HT-29 (cell line): ENCODE measurements at regions not wholly inside any gene's neighbourhood (a gene's known extent, or its start where the extent isn't known, plus 50 kb on each side); places are given as distances from the start of the nearest gene placed in this dataset.

Experiments
- DNase-seq: peaks from one replicate; pipeline ENCODE4 v3.0.0-alpha.2; 2015; ENCODE audit warnings: low spot score

DNA sequence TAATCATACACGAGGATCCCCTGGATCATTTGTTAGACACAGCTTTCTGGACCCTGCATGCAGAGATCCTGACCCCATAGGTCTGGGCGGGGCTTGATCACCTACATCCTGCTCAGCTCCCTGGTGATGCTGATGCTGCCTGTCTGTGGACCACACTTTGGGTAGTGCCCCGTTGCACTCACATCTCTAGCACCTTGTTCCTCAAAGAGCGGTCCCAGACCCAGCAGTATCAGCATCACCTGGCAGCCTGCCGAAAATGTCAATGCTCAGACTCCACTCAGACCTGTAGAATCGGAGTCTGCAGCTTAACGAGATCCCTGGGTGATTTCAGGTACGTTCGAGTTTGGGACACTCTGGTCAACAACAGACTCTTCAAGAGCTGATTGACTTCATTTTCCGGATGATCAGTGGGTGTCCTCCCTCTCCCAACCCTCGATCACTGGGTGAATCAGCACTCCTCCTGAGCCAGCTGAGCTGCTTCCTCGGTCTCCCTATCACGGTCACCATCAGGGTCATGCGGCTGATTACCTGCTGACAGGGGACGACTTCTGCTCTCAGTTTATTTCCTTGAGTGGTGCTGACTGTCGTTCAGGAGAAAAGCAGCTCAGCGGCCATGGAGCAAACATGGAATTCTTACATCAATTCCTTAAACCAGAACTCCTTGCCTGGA lies 150.6 kb upstream of the RAB12 start:
- no peak for DNase-seq

DNA sequence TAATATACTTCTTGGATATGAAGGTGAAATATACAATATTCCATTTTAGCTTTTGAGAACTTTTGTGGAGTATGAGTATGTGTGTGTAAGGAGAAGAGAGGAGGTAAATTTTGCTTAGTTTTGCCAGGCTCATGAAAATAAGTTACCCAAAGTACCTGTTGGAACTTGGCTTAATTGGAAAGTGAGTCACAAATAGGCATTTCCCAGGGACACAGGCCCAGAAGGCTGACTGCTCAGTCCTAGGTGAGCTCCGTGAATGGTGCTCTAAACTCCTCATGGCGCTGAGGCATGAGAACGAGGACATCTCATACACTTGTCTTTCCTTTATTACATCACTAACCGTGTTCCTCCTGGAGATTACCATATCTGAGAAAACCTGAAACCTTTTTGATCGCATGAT lies 148.5 kb upstream of the RAB12 start:
- no peak for DNase-seq

DNA sequence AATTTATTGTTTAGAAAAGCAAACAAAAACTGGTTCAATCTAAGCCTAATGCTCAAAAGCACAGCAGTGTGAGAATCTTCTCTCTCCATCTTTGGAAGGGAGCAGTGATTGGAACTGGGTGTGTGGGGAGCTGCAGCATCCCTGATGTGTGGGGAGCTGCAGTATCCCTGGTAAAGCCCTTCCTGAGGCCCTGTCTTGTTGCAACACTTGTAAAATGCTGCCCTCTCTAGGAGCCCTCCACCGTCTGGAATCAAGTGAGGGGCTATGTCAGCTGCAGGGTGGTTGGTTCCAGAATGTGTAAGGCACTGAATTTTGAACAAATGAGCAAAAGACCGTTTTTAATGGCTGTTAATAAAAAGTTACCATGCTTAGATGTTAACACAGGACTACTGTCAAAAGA lies 147.7 kb upstream of the RAB12 start:
- DNase-seq, result no peak

DNA sequence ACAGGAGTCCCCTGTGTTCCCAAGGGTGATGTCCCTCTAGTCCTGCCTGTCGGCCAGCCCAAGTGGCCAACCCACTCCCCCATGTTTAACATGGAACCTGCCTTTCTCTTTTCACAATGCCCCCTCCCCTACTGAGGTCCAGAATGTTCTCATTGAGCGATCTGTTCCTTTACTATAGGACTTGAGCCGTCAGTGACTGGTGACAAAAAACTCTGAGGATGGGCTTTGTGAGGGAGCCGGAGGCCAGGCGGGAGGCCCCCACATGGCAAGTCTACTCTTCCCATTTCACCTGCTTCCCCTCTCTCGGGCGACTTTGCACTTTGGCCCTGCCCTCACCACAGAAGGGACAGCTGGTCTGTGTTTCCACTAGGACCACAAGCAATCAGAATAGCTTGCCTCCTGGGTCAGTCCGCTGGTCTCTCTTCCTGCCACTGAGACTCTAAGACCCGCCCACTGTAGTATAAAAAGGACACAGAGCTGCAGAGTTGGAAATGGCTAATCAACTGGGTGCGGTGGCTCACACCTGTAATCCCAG lies 146.5 kb upstream of the RAB12 start:
- DNase-seq, result no peak

DNA sequence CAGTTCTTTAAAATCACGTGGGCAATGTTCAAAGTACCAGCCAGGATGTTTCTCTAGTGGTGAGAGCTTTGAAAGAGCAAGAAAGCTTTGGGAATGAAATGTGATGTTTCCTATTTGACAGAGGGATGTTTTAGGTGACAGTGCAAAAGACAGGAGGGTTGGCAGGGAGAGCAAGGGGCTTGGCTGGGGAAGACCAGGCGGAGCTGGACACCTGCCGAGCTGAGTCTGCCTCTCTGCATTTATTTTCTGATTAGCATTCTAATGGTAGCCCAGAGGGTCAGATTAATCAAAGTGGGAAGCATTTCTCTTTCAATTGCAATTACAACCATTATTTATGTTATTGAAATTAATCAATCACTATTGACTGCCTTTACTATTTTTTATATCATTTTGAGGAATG lies 145.4 kb upstream of the RAB12 start:
- DNase-seq, result no peak

DNA sequence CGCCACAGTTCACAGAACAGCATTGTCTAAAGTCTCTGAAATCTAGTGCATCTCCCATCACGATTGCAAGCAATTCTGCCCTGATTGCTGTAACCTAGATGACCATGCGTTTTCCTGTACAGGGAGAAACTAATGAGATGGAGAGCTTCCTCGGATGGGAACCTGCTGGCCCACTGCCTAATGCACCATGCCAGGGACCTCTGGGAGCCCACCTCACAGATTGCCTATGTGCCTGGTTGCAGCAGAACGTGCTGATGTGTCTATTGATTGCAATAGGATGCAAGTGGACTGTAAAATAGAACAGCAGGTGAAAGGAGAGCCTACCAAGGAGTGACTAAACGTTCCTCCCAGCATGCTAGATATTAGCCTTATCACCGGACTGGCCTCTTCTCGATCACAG lies 141.0 kb upstream of the RAB12 start:
- no peak for DNase-seq

DNA sequence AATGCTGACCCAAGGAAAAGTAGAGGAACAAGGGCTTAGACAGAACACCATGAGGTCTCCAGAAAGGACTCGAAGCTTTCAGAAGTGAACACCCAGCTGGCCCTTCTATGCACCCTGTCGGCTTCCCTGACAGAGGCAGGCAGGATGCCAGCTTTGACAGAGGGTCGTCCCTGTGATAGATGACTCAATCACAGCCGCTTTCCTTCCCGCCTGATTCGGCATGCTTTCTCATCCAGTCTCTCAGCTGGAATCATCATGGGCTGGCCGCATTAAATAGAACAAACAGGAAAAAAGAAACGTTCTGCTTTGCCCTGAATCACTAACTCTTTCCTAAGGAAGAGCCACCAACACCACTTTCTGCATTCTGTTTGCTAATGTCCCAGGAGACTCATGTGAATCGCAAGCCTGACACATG lies 140.3 kb upstream of the RAB12 start:
- no peak for DNase-seq

DNA sequence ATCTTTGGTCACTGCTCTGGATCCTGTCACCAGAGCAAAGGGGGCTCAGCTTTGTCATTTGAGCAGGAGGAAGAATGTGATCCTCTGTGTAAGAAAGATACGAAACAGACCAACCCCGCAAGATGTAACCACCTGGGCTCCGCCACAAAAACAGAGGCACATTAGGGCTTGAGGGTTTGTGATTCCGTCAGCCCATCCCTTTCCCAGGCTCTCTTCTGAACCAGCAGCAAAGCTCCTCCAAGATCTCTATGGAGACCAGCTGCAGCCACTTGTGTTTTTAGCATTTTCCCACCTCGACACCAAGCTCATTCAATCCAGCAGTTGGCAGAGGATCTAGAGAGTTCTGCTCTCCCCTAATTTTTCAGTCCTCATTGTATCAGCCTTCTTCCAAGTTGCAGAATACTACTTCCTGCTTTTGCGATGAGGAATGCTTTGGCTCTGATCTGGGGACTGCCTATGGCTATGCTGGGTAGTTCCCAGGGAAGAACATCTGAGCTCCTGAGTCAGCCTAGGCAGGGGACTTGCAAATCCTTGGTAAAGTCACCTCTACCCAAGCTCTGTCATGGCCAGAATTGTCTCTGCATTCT lies 139.6 kb upstream of the RAB12 start:
- DNase-seq, result no peak

DNA sequence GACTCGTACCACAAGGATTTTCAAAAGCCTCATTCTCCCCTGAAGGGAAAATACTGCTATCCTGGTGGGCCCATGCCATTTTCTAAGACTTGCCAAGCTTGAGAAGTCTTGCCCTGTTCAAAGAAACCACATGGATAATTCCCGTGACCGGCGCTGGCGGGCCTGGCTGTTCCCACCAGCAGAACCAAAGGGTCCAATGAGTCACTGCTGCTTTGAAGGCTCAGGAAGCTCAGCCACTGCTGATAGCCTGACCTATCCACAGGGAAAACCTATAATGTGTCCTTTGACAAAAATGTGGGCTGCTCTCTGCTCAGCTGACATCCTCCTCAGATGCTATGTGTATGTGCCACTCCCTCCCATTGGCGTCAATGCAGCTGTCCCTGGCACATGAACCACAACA lies 137.9 kb upstream of the RAB12 start:
- DNase-seq, result no peak

DNA sequence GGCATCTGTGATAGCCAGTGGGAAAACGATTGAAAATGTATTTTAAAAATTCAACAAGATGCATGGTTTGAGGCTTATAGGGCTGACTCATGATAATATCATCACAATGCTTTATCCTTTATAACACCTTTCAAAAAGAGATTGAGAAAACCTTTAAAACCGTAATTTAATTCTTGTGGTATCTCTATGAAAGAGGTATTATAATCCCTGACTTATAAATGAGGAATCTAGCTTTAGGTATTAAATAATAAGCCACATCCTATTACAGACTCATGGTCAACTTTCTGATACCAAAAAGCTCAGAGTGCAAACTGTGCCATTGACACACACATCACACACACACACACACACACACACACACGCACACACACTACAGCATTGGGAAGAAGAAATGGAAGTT lies 134.6 kb upstream of the RAB12 start:
- no peak for DNase-seq

DNA sequence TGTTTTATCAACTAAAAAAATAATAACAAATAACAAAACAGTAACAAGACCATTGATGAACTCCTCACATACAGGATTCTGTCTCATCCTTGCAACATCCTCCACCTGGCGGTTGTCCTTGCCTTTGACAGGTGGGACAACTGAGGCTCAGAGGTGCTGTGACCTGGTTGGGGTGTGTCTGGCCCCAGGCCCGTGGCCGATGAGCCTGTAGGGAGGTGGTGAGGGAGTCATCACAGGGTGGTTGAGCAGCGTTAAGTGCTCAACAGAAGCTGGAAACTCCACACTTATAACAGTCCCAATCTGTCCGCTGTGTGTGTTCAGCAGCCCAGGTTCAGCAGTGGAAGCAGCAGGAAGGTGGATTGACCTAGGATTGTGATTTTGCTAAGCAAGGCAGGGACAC lies 131.6 kb upstream of the RAB12 start:
- no peak for DNase-seq

DNA sequence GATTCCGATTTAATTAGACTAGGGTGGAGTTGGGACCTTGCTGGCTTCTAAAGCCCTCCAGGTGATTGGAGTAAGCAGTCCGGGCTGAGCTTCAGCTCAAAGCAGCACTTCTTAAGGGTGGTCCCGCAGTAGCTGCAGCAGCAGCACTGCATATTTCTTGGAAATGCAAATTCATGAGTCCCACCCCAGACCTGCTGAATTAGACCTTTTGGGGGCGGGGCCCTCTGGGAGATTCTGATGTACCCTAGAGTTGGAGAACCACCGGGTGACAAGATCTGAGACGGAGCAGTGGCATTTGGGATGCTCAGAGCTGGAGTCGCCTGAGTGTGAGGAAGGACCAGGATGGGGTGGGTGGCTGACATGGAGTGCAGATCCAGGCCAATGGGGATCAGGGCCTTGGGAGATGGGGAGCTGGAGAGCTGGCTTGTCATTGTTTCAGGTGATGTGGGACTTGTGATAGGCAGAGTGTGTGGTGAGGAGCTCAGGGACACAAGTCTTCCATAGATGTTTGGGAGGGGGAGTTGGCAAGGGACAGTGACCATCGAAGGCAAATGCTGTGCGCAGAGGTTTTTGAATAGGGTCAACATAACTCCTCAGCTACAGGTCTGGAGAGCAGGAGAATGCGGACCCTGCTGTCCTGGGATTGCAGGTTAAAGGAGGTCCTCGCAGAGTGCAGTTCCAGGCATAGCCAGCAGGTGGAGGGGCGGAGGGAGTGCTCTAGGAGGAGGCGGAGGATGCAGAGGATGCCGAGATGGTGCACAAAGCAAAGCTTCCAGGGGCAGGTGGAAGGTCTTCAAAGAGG lies 130.9 kb upstream of the RAB12 start:
- DNase-seq, result peak; percentile 73

DNA sequence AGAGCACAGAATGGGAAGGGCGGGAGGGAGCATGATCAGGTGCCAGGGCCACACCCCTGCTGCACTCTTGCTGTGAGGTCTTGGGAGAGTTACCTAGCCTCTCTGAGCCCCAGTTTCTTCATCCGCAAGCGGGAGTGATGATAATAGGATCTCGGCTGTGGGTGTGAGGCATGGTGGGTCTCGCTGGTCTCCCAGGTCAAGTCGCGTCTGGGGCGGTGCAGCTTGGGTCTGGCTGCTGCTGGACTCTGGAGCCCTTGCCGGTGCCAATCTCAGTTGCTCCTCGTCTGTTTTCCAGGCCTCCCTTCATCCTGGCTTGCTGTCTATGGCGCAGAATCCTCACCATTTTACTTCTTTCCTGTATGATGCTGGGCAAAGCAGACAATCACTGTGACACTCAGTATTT lies 130.3 kb upstream of the RAB12 start:
- DNase-seq, result no peak

DNA sequence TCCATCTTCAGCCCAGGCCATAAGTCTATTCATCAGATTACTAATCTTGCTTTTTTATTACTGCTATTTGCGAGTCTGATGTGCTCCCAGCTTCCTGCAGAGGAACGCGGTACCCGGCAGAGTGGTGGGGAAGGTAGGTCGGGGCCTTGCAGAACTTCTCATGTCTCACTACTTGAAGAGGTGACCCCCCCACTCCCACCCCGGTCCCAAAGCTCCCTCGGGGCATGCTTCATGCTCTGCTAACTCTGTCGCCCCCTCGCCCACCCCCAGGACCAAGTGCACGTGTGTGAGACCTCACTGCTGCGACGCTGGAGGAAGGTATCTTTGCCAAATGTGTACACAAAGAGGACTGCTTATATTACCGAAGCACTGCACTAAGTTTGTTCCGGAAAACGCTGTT lies 129.4 kb upstream of the RAB12 start:
- no peak for DNase-seq

DNA sequence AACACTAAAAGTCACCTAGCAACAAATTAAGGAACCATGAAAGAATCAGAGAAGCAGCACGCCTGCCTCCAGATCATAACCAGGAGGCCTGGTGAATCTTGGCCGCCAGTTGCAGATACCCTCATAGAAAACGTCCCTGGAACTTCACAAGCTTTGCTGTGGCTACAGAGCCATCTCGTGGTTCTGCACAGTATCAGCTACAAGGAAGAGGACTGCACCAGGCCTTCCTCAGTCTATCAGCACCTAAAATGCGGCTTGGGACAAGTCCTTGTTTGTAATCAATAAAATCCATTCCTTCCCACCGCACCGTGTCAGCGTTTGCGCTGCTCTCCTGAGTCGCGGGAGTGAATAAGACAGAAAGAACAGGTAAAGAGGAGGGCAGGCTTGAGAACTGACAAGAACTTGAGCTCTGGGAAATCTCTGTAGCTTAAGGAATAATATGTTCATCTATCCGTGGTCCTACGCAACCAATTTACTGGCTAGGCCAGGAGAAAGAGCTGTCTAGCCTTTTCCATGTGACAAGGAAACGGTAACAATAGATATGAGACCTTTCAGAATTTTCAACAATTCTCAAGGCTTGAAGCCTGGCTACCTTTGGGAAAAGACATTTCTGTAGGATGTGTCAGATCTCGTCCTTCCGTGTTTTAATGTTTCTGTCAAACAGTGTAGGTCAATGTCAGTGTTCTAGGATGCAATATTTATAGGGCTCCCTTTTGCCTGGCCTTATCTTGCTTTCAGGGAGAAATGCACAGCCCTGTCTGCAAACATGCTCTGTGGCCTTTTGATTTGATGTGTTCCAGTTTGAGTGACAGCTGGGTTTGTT lies 128.5 kb upstream of the RAB12 start:
- DNase-seq, result peak; percentile 54

DNA sequence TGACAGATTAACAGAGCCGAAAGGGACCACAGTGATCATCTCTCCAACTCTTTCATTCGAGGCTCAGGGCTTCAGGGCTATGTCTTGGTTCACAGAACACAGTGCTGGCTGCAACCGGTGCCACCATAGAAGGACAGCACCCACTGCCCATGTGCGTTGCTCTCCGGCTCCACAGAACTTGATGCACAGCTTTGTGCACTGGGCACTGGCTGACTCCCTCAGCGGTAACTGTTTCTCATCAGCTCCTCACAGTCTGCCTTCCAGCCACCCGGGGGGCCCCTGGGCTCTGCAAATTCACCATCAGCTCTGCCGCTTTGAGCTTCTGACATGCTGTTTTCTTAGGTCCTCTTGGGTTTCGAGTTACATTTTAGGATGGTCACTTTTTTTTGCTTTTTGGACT lies 124.3 kb upstream of the RAB12 start:
- no peak for DNase-seq

DNA sequence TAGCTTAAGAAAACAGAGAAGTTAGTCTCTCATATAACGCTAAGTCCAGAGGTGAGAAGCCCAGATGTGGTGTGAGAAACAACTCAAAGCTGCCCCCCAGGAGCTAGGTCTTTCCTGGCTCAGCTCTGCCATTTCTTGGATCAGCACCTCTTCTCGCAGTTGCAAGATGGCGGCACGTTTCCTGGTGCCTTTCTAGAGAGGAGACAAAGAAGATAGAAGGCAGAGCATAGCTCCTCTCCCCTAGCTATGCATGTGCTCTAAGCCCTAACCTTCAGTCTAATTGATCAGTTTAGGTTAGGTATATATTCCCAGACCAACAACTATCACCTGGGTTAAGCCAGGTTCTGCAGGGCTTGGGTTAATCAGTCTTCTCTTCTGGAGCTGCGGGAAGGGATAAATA lies 119.5 kb upstream of the RAB12 start:
- DNase-seq, result no peak

DNA sequence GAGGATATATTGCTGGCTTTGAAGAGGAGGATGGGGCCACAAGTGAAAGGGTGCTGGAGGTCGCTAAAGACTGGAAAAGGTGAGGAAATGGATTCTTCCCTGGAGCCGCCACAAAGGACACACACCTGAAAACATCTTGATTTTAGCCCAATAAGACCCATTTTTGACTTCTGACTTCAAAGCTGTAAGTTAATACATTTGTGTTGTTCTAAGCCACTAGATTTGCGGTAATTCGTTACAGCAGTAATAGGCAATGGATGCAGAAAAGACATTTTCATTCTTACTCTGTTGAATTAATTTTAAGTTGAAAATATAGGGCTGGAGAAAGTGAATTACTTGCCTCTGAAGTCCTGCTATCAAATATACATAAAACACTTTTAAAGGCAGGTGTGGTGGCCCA lies 117.7 kb upstream of the RAB12 start:
- DNase-seq, result no peak

DNA sequence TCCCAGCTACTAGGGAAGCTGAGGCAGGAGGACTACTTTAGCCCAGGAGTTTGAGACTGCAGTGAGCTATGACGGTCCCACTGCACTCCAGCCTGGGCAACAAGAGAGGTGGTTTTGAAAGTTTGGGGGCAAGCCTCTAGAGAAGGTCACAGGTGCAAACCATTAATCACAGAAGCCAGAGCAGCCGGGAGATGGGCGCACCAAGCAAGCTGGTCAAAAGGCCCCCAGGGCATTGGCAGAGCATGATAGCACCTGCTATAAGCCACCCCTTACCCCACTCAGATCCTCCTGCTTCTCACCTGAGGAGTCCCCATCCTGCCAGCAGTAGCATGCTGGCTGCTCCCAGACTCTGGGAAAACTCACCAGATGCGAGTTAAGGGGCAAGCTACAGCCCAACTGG lies 116.1 kb upstream of the RAB12 start:
- DNase-seq, result no peak

DNA sequence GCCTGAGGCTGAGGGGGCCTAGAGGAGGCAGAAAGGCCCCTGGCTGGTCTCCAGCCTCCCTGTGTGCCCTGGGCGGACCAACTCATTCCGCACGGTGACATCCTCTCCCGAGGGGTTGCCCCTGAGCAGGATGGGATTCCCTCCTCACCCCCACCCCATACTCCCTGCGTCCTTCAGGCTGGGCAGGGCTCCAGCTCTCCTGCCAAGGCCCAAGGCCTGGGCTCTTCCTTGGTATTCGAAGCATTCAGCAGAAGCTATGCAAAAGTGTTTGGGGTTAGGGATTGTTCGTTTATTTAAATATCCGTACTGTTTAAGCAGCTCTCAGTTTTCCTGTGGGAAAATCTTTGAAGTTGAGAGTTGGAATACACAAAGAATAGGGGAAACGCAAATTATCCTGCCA lies 113.1 kb upstream of the RAB12 start:
- no peak for DNase-seq

DNA sequence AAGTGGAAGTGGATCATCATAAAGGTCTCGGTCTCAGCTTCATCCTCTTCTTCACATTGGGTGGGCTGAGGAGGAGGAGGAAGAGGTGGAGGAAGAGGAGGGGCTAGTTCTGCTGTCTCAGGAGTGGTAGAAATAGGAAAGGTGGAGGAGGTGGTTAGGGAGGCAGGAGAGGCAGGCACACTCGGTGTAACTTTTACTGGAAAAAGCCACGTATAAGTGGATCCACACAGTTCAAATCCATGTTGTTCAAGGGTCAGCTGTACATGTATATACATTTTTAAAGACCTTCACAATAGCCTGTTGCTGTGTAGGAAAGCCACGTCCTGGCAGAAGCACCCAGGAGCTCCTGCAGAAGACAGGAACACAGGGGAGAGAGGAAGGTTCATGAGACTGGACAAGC lies 110.3 kb upstream of the RAB12 start:
- no peak for DNase-seq
